NB4 (cell line): ENCODE measurements at regions not wholly inside any gene's neighbourhood (a gene's known extent, or its start where the extent isn't known, plus 50 kb on each side); places are given as distances from the start of the nearest gene placed in this dataset.

Source experiments
- DNase-seq: peaks from one replicate; pipeline ENCODE4 v3.0.0; 2010; ENCODE audit warnings: low read depth
- H3K4me3 ChIP-seq: one replicate; pipeline ENCODE4 v1.5.1; 2011; ENCODE audit warnings: mild to moderate bottlenecking, low read depth, low read length, moderate library complexity
- MYC ChIP-seq: IDR thresholded peaks from 2 replicates; pipeline ENCODE4 v1.6.1; 2011; ENCODE audit warnings: low read depth, low read length
- POLR2A ChIP-seq: IDR thresholded peaks from 2 replicates; pipeline ENCODE4 v1.6.1; 2011; ENCODE audit warnings: mild to moderate bottlenecking; ENCODE audit not compliant: insufficient read length; ENCODE audit errors: extremely low read depth
- TF ChIP-seq, protein P1 (sequence below): IDR thresholded peaks from 2 replicates; pipeline ENCODE4 v1.6.1; 2011; ENCODE audit warnings: low read depth, low read length
- TF ChIP-seq, protein P2 (sequence below): IDR thresholded peaks from one replicate; pipeline ENCODE4 v1.5.1; 2012; ENCODE audit warnings: low read depth, low read length

DNA sequence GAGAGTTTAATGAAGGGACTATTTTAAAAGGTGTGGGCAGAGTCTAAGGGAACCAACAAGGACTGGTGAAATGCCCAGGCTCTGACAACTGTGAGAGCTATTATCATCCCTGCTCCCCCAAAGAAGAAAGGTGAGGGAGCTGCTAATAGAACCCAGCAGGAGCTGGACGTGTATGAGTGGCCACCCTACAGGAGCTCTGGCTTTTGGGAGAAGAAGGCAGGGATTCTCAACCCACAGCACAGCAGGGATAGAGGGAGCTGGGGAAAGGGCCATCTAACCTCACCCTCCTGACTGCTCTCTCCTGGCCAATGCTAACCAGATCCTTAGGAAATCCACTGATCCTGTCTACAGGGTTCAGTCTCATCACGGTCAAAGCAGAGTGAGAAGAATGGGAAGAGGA is 57.1 kb downstream of the GRIN2B start:
- DNase-seq = no peak
- TF ChIP-seq, protein P1, sequence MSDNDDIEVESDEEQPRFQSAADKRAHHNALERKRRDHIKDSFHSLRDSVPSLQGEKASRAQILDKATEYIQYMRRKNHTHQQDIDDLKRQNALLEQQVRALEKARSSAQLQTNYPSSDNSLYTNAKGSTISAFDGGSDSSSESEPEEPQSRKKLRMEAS = no peak
- TF ChIP-seq, protein P2, sequence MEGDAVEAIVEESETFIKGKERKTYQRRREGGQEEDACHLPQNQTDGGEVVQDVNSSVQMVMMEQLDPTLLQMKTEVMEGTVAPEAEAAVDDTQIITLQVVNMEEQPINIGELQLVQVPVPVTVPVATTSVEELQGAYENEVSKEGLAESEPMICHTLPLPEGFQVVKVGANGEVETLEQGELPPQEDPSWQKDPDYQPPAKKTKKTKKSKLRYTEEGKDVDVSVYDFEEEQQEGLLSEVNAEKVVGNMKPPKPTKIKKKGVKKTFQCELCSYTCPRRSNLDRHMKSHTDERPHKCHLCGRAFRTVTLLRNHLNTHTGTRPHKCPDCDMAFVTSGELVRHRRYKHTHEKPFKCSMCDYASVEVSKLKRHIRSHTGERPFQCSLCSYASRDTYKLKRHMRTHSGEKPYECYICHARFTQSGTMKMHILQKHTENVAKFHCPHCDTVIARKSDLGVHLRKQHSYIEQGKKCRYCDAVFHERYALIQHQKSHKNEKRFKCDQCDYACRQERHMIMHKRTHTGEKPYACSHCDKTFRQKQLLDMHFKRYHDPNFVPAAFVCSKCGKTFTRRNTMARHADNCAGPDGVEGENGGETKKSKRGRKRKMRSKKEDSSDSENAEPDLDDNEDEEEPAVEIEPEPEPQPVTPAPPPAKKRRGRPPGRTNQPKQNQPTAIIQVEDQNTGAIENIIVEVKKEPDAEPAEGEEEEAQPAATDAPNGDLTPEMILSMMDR = no peak
- H3K4me3 ChIP-seq = no peak overlapping the region

DNA sequence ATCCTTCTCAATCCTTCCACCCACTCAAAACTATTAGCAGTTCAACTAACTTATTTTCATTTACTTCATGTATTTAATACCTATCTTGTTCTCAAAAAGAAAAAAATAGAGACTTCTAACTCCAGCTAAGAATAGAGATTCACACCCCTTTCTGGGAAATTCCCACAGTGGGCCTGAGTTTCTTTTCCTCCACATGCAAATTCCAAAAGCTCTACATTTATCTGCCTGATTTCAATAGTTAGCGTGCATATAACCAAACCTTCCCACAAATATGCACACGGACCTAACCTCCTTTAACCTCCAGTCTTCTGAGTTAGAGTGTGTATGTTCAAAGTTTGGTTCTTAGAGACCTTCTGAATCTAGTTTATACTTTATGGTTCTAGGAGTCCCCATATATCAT is 62.5 kb downstream of the GRIN2B start:
- no peak for DNase-seq
- H3K4me3 ChIP-seq = no peak overlapping the region
- TF ChIP-seq, protein P2 = no peak
- no peak for TF ChIP-seq POLR2A
- TF ChIP-seq, protein P1 = no peak
- TF ChIP-seq MYC = no peak

DNA sequence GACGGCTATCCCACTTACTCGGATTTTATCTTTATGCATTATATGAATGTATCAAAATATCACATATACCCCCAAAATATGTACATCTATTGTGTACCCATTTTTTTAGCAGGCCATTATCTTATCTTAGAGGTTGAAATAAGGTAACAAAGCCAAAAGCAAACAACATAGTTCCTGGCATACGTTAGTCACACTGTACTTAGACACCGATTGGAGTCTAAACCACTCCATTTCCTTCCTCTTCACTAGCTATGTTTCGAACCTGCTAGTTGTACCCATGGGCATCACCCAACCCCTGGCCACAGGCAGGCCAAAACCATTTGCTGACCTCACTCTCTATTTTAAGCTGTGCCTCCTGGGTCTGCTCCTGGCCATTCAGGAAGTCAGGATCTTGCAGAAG is 66.3 kb downstream of the GRIN2B start:
- no peak for DNase-seq
- TF ChIP-seq MYC = no peak
- TF ChIP-seq POLR2A = no peak
- TF ChIP-seq, protein P1 = no peak
- TF ChIP-seq, protein P2 = no peak
- H3K4me3 ChIP-seq = no peak overlapping the region

DNA sequence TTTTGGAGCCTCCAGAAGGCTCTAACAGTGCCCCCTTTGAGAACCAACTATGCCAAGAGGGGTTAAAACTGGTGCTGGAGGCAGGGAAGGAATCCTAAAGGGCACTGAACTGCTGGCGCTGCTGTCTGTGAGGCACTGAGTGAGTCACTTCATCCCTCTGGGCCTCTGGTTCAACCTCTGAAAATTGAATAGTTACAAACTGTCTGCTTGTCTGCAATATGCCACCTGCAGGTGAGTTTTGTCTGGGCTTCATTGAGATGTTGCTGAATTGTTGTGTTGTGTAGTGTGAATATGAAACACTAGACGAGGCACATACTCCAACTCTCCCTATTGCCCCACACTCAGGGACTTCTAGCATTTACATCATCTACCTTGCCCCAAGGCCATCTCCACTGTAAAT is 68.0 kb downstream of the GRIN2B start:
- H3K4me3 ChIP-seq = no peak overlapping the region
- TF ChIP-seq, protein P2 = no peak
- TF ChIP-seq POLR2A (no peak), MYC (no peak)
- TF ChIP-seq, protein P1 = no peak
- peak; percentile 5 for DNase-seq

DNA sequence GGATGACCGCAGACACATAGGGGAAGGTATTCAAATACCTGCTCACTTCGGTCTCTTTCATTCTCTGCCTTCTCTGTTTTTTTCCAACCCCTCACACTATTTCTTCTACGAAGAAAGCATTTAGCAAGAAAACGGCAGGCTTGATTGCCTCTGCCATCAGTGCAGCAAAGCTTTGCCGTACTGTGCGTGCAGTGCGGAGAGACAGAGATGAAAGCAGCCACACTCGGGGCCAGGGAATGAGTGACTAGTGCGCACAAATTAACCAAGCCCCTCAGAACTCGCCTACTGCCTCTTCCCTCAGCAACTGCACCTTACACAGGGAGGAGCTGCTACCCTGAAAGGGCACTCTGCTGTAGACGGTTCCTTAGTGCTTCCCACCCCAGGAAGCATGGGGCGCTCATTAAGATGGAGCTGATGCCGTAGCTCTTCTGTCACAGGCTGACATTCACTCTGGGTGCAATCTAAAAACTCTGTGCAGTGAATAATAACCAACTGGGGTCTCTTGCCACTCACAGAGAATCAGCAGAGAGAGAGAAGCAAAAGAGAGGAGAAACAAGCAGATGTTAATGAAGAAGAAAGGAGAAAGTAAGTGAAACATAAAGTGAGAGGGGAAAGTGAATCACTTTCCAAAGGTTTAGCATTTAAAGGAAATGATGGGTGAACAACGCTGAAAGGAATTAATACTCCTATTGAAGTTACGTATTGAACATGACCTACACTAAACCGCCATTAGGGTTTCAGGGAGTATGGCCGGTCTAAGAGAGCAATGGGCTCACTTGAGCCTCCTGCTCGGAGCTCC is 69.4 kb downstream of the GRIN2B start:
- TF ChIP-seq, protein P1 = no peak
- TF ChIP-seq, protein P2 = no peak
- no peak for TF ChIP-seq POLR2A
- TF ChIP-seq MYC = no peak
- H3K4me3 ChIP-seq = no peak overlapping the region
- DNase-seq = no peak

DNA sequence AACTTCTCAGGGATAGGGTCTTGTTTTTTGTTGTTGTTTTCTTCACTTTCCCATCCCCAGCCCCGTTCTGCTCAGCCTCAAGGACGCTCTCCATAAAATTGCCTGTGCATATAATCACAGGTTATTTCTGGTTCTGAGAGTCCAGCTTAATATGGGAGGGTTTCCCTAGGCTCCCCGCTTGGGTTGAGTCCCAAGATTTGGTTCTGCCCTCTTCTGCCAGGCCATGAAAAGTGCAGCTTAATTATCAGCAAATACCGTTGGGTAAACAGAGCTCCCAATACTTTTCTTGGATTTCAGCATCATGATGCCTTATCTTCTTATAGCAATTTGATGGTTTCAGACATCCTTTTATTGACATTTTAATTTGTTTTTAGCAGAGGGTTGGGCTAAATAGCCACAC is 75.6 kb downstream of the GRIN2B start:
- no peak overlapping the region for H3K4me3 ChIP-seq
- DNase-seq = no peak
- TF ChIP-seq, protein P1 = no peak
- no peak for TF ChIP-seq MYC
- TF ChIP-seq POLR2A = no peak
- TF ChIP-seq, protein P2 = no peak
